HT-29 (cell line): ENCODE measurements at regions not wholly inside any gene's neighbourhood (a gene's known extent, or its start where the extent isn't known, plus 50 kb on each side); places are given as distances from the start of the nearest gene placed in this dataset.

Source experiments
- DNase-seq: peaks from one replicate; pipeline ENCODE4 v3.0.0-alpha.2; 2015; ENCODE audit warnings: low spot score

- DNase-seq = no peak
Measured at GRCh38 chr1:60133000-60133673, 59.6 kb upstream of the C1orf87 start.

- no peak for DNase-seq
Measured at GRCh38 chr1:60132108-60132507, 58.5 kb upstream of the C1orf87 start.

- DNase-seq = no peak
Measured at GRCh38 chr1:60130703-60131102, 57.1 kb upstream of the C1orf87 start.

GRCh38 chr1:60129911-60130310 lies 56.3 kb upstream of the C1orf87 start:
- DNase-seq = no peak

- DNase-seq = no peak
Measured at GRCh38 chr1:60126723-60127122, 53.2 kb upstream of the C1orf87 start.
